ENCODE measurements at regions not wholly inside any gene's neighbourhood (a gene's known extent, or its start where the extent isn't known, plus 50 kb on each side); places are given as distances from the start of the nearest gene placed in this dataset.
"Not testable (repeated sequence)": the region's sequence is repeated elsewhere in the genome, so short reads cannot be mapped to it uniquely, and the experiment has no call there.

- not testable (repeated sequence) for DNase-seq (ENCODE audit: low read depth in 1 of 2, low spot score in 1 of 2)
- 0 out of 4 replicates have a peak, but pooled peaks of 1 of the 2 experiments have one; percentile 28 for TF ChIP-seq CEBPB (IDR thresholded peaks at IDR 0.05)
Observed at GRCh38 chr4:170194794-170195193, 105.0 kb upstream of the AADAT start.

GRCh38 chr4:170193496-170193895 is 103.7 kb upstream of the AADAT start:
- FAIRE-seq (no peak), DNase-seq (ENCODE audit: low read depth in 1 of 2, low spot score in 1 of 2) (no peak), ATAC-seq (no peak)
- H3K4me3 ChIP-seq, result no peak overlapping the region
- no peak overlapping the region for H3K27ac ChIP-seq
- H3K4me1 ChIP-seq, result no peaks in the 10 kb centered on the region
- no peak overlapping the region for H3K4me2 ChIP-seq
- CTCF ChIA-PET, result no interaction called here
- H3K9me3 ChIP-seq, result no peaks in the 10 kb centered on the region
- POLR2A ChIA-PET, result no interaction called here
- WGBS (ENCODE audit: missing lambda C conversion rate), result 15% methylated on average over 6 of the region's 6 CpGs
- TF ChIP-seq BCL3 (IDR thresholded peaks at IDR 0.05) (no peak), REST (IDR thresholded peaks at IDR 0.05) (no peak), RARB (CRISPR knock-in tag; IDR thresholded peaks at IDR 0.05) (no peak), KDM1A (IDR thresholded peaks at IDR 0.05; ENCODE audit: low read depth) (no peak), NPAS2 (CRISPR knock-in tag; IDR thresholded peaks at IDR 0.05; ENCODE audit: borderline replicate concordance) (no peak), HOXB13 (CRISPR knock-in tag; IDR thresholded peaks at IDR 0.05; ENCODE audit: low read depth) (no peak), ESRRA (IDR thresholded peaks at IDR 0.05; ENCODE audit: borderline replicate concordance, low read length) (no peak), EHMT2 (IDR thresholded peaks at IDR 0.05; ENCODE audit: low read depth) (no peak), RNF2 (IDR thresholded peaks at IDR 0.05; ENCODE audit: borderline replicate concordance, low read depth) (no peak), JUNB (IDR thresholded peaks at IDR 0.05) (no peak), SREBF2 (IDR thresholded peaks at IDR 0.05) (no peak), KDM5A (IDR thresholded peaks at IDR 0.05) (no peak), EP300 (IDR thresholded peaks at IDR 0.05) (no peak), MAFK (IDR thresholded peaks at IDR 0.05; ENCODE audit: partially characterized antibody) (no peak), HMGXB4 (CRISPR knock-in tag; IDR thresholded peaks at IDR 0.05; ENCODE audit: borderline replicate concordance) (no peak), ATOH8 (CRISPR knock-in tag; IDR thresholded peaks at IDR 0.05; ENCODE audit: low read depth) (no peak), ZNF302 (CRISPR knock-in tag; IDR thresholded peaks at IDR 0.05) (no peak), ELK1 (IDR thresholded peaks at IDR 0.05; ENCODE audit: low read depth, low read length) (no peak), JUN (IDR thresholded peaks at IDR 0.05) (no peak), POLR2A (IDR thresholded peaks at IDR 0.05; ENCODE audit: low read length) (no peak)

More at GRCh38 chr4:170194794-170195193, 105.0 kb upstream of the AADAT start:
- ATAC-seq, H3K4me1 ChIP-seq, CTCF ChIA-PET, H3K4me3 ChIP-seq, FAIRE-seq, POLR2A ChIA-PET, H3K27ac ChIP-seq, H3K4me2 ChIP-seq, H3K9me3 ChIP-seq: not testable (repeated sequence)
- 41% methylated on average over 2 of the region's 2 CpGs for WGBS (ENCODE audit: missing lambda C conversion rate)

Measured in A549 (cell line).